ENCODE measurements at regions not wholly inside any gene's neighbourhood (a gene's known extent, or its start where the extent isn't known, plus 50 kb on each side); places are given as distances from the start of the nearest gene placed in this dataset.

GRCh38 chr9:134215420-134215698 lies 51.0 kb upstream of the RNU6ATAC start:
- TF ChIP-seq POLR2A (IDR thresholded peaks at IDR 0.05; ENCODE audit: low read length) (no peak), GATA1 (IDR thresholded peaks at IDR 0.05; ENCODE audit: low read depth, low read length) (no peak)

All from erythroblast (primary cell).